CD4-positive, alpha-beta T cell (primary cell): ENCODE measurements at regions not wholly inside any gene's neighbourhood (a gene's known extent, or its start where the extent isn't known, plus 50 kb on each side); places are given as distances from the start of the nearest gene placed in this dataset.

Experiments
- ATAC-seq: fragments of 200-7000 bp; cut with Tn5 transposase; one replicate; pipeline ENCODE4 v1.10.0; 2022; ENCODE audit warnings: mild to moderate bottlenecking; ENCODE audit not compliant: poor library complexity
- CTCF ChIA-PET: fragments of 350-600 bp; sonication (Branson Sonifier 250); formaldehyde crosslinking; loops from one replicate; lab custom pipeline; 2021; ENCODE audit warnings: antibody characterized with exemption, inconsistent platforms; lab: Charles Lee
- POLR2A ChIA-PET: fragments of 350-600 bp; sonication (Branson Sonifier 250); formaldehyde crosslinking; loops from one replicate; lab custom pipeline; 2021; ENCODE audit warnings: antibody characterized with exemption, inconsistent platforms; lab: Charles Lee
- DNase-seq, 14 experiments: peaks; one replicate each; pipeline ENCODE4 v3.0.0-alpha.2; 2013 to 2020; ENCODE audit warnings: mixed read lengths in 2 of 14
- H3K27ac ChIP-seq, 2 donors: one replicate each; pipeline versions ENCODE4 v1.5.1 to v1.7.0; 2013; ENCODE audit warnings: low read length in 2 of 2, low read depth in 1 of 2, mild to moderate bottlenecking in 1 of 2
- H3K27me3 ChIP-seq, 2 experiments: 1 replicate in 1 of 2; 2 replicates in 1 of 2; pipeline versions ENCODE4 v1.6.1 to v1.7.0; 2013; ENCODE audit warnings: low read length in 2 of 2, control low read depth in 1 of 2, mild to moderate bottlenecking in 1 of 2, moderate library complexity in 1 of 2; ENCODE audit not compliant: insufficient read depth in 2 of 2, control insufficient read depth in 1 of 2
- H3K36me3 ChIP-seq: one replicate; pipeline ENCODE4 v1.6.1; 2013; ENCODE audit warnings: low read length, control low read depth; ENCODE audit not compliant: insufficient read depth
- H3K4me1 ChIP-seq: one replicate; pipeline ENCODE4 v1.6.1; 2013; ENCODE audit warnings: low read length, control low read depth; ENCODE audit not compliant: insufficient read depth
- H3K4me3 ChIP-seq: one replicate; pipeline ENCODE4 v1.5.1; 2013; ENCODE audit warnings: mild to moderate bottlenecking, low read length, moderate library complexity
- H3K9me3 ChIP-seq, 2 experiments: 1 replicate in 1 of 2; 2 replicates in 1 of 2; pipeline versions ENCODE4 v1.6.1 to v1.7.0; 2013; ENCODE audit warnings: low read length in 2 of 2, mild to moderate bottlenecking in 2 of 2, control low read depth in 1 of 2, moderate library complexity in 1 of 2; ENCODE audit not compliant: control insufficient read depth in 1 of 2, insufficient read depth in 1 of 2
- H3K27ac Mint-ChIP-seq: one replicate; pipeline ENCODE4 v1.8.0; 2020; ENCODE audit warnings: mixed read lengths
- H3K27me3 Mint-ChIP-seq: one replicate; pipeline ENCODE4 v1.8.0; 2021; ENCODE audit warnings: mixed read lengths
- H3K36me3 Mint-ChIP-seq: one replicate; pipeline ENCODE4 v1.8.0; 2021; ENCODE audit warnings: low read depth, mixed read lengths
- H3K4me1 Mint-ChIP-seq: one replicate; pipeline ENCODE4 v1.8.0; 2021; ENCODE audit warnings: low read depth, mixed read lengths
- H3K4me3 Mint-ChIP-seq: one replicate; pipeline ENCODE4 v1.8.0; 2020; ENCODE audit warnings: mild to moderate bottlenecking, mixed read lengths
- H3K9me3 Mint-ChIP-seq: one replicate; pipeline ENCODE4 v1.8.0; 2020; ENCODE audit warnings: mixed read lengths
- intact Hi-C, 2 experiments: fragments of 100-400 bp; cut with DNase I in 1 of 2; cut with micrococcal nuclease in 1 of 2; formaldehyde crosslinking; loops; one replicate each; pipeline versions ENCODE4 v1.15.1 to v1.9.0; 2023 to 2025; cut with DNase I, micrococcal nuclease
- TF ChIP-seq, protein P1 (sequence below): fragments of 200-600 bp; IDR thresholded peaks from one replicate; pipeline ENCODE4 v1.8.0; 2022; ENCODE audit warnings: antibody characterized with exemption, mild to moderate bottlenecking

DNA sequence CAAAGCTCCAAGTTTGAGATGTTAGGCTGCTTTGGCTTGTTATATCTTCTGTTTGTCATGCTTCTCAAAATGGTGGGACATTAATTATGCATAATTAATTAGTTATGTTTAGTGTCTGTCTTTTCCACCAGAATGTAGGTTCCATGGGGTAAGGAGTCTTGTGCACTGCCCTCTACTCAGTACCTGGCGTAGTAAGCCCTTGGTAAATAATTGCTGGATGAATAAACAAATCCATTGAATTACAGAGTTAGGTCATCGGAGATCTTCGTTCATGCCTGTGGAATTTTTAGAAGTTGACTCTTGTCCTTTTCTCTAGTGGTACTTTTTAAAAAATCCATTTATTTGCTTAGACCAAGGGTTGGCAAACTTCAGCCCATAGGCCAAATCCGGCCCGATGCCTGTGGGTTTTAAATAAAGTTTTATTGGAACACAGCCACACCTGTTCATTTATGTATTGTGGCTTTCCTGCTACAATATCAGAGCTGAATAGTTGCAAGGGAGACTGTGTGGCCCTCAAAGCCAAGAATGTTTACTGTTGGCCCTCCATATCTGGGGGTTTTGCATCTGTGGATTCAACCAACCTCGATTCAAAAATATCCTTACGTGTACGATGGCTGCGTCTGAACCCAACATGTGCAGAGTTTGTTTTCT, 524.8 kb upstream of the EEF2KMT start:
- DNase-seq = no peak
- peaks cover 5 to 12% of the 10 kb centered on the region in 2 experiments for H3K9me3 ChIP-seq
- H3K4me1 ChIP-seq = no peaks in the 10 kb centered on the region
- H3K27me3 ChIP-seq = peaks cover 5% of the 10 kb centered on the region in 2 experiments
- peaks cover 9% of the 10 kb centered on the region for H3K9me3 Mint-ChIP-seq
- H3K36me3 Mint-ChIP-seq = no peaks in the 10 kb centered on the region
- H3K4me1 Mint-ChIP-seq = peaks cover 2% of the 10 kb centered on the region
- intact Hi-C loops = no loop called here
- H3K36me3 ChIP-seq = no peaks in the 10 kb centered on the region
- POLR2A ChIA-PET = no interaction called here
- no peak overlapping the region for H3K27ac Mint-ChIP-seq
- TF ChIP-seq, protein P1, sequence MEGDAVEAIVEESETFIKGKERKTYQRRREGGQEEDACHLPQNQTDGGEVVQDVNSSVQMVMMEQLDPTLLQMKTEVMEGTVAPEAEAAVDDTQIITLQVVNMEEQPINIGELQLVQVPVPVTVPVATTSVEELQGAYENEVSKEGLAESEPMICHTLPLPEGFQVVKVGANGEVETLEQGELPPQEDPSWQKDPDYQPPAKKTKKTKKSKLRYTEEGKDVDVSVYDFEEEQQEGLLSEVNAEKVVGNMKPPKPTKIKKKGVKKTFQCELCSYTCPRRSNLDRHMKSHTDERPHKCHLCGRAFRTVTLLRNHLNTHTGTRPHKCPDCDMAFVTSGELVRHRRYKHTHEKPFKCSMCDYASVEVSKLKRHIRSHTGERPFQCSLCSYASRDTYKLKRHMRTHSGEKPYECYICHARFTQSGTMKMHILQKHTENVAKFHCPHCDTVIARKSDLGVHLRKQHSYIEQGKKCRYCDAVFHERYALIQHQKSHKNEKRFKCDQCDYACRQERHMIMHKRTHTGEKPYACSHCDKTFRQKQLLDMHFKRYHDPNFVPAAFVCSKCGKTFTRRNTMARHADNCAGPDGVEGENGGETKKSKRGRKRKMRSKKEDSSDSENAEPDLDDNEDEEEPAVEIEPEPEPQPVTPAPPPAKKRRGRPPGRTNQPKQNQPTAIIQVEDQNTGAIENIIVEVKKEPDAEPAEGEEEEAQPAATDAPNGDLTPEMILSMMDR = no peak
- H3K4me3 Mint-ChIP-seq = no peak overlapping the region
- H3K27me3 Mint-ChIP-seq = peaks cover 9% of the 10 kb centered on the region
- CTCF ChIA-PET = no interaction called here
- ATAC-seq = no peak
- H3K4me3 ChIP-seq = no peak overlapping the region
- no peak overlapping the region for H3K27ac ChIP-seq

DNA sequence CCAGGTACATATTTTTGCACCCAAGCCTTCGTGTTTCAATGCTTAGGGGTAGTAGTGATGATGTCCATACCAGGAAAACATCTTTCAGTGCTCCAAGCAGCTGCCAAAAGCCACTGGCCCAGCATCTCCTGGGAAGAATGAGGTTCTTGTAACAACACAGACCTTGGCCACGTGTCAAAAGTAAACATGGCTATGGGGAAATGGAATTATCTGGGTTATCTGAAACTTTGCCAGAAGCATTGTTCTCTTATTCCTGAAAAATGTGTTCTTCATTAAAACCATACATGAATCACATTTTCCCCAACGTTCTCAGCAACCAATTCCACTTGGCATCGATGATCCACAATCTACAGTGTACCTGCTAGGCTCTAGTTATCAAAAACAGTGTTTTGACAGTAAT, 524.2 kb upstream of the EEF2KMT start:
- Histone ChIP-seq H3K36me3 (no peaks in the 10 kb centered on the region), H3K27ac (no peak overlapping the region), H3K4me3 (no peak overlapping the region), H3K27me3 (peaks cover 5 to 10% of the 10 kb centered on the region in 2 experiments), H3K9me3 (peaks cover 0 to 12% of the 10 kb centered on the region in 2 experiments), H3K4me1 (no peaks in the 10 kb centered on the region)
- Mint-ChIP-seq H3K4me1 (peaks cover 5% of the 10 kb centered on the region), H3K27ac (no peak overlapping the region), H3K9me3 (peaks cover 9% of the 10 kb centered on the region), H3K4me3 (no peak overlapping the region), H3K36me3 (no peaks in the 10 kb centered on the region), H3K27me3 (peaks cover 14% of the 10 kb centered on the region)
- ATAC-seq (no peak), DNase-seq (no peak)
- ChIA-PET CTCF (no interaction called here), POLR2A (no interaction called here)
- TF ChIP-seq, protein P1 = no peak
- intact Hi-C loops = no loop called here

DNA sequence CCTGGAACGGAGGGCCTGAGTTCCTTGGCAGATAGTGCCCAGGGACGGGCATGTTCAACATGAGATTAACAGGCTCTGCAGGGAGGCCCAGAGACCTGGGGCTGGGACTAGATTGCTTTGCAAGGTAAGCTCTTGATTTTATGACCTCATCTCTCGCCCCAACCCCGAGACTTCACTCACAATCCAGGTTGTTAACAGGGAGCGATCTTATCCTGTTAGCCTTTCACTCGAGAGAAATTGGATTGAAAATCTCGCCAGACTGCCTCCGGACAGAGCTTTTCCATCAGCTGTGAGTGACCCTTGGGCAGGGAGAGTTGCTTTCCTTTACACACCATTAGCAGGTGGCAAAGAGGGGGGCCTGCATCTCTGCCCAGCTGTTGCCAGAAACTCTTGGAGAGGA, 521.7 kb upstream of the EEF2KMT start:
- DNase-seq (no peak), ATAC-seq (no peak)
- H3K36me3 ChIP-seq = no peaks in the 10 kb centered on the region
- ChIA-PET CTCF (no interaction called here), POLR2A (no interaction called here)
- H3K9me3 Mint-ChIP-seq = peaks cover 7% of the 10 kb centered on the region
- intact Hi-C loops = no loop called here
- TF ChIP-seq, protein P1 = no peak
- peaks cover 21% of the 10 kb centered on the region for H3K27me3 Mint-ChIP-seq
- peaks cover 0 to 9% of the 10 kb centered on the region in 2 experiments for H3K9me3 ChIP-seq
- peaks cover 5% of the 10 kb centered on the region for H3K4me1 Mint-ChIP-seq
- no peak overlapping the region for H3K4me3 Mint-ChIP-seq
- H3K4me1 ChIP-seq = no peaks in the 10 kb centered on the region
- peaks cover 9 to 19% of the 10 kb centered on the region in 2 experiments for H3K27me3 ChIP-seq
- H3K27ac Mint-ChIP-seq = no peak overlapping the region
- no peak overlapping the region for H3K4me3 ChIP-seq
- H3K36me3 Mint-ChIP-seq = no peaks in the 10 kb centered on the region
- H3K27ac ChIP-seq = no peak overlapping the region
